GM21737 (cell line): ENCODE measurements at regions not wholly inside any gene's neighbourhood (a gene's known extent, or its start where the extent isn't known, plus 50 kb on each side); places are given as distances from the start of the nearest gene placed in this dataset.
"Not testable (repeated sequence)": the region's sequence is repeated elsewhere in the genome, so short reads cannot be mapped to it uniquely, and the experiment has no call there.

Experiments
- ATAC-seq: cut with Tn5 transposase; IDR thresholded peaks from one replicate; pipeline ENCODE4 v1.9.1; 2021; ENCODE audit warnings: mild to moderate bottlenecking, moderate library complexity; ENCODE audit not compliant: unreplicated experiment

DNA sequence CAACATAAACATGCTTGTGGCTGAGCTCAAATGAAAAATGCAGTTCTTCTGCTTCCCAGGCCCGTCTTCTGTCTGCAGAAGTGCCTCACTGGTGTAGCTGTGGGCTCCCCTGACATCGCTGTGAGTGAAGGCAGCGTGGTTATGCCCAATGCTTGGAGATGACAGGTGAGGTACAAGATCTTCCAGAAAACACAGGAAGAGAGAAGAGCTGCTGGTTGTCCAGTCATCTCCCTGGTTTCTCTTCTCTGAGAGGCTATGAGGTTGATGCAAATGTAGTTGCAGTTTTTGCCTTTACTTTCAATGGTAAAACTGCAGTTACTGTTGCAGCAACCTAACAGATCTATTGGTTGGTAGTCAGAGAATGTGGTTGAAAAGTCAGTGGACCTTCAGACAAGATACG lies 223.6 kb downstream of the GATA3 start:
- ATAC-seq, result no peak

- no peak for ATAC-seq
Observed at GRCh38 chr10:8279598-8279997, 225.1 kb downstream of the GATA3 start.

GRCh38 chr10:8280946-8281345 lies 226.5 kb downstream of the GATA3 start:
- ATAC-seq, result no peak

DNA sequence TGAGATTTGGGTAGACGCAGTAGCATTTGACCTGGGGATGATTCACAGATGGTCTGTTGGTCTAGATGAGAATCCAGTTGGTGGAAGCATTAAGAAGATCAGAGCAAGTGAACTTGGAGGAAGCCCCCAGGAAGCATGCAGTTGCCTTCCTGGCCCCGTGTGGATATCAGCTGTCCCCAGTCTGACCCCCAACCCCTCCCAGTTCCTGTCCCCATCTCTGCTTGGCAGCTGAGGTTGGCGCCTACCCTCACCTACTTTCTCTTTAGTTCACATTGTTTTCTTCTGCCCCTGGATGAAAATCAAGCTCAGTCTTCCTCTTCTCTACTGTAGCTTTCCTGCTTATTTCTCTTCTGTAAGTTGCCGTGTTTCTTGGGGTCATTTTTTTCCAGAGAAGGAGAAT lies 227.9 kb downstream of the GATA3 start:
- ATAC-seq, result no peak

DNA sequence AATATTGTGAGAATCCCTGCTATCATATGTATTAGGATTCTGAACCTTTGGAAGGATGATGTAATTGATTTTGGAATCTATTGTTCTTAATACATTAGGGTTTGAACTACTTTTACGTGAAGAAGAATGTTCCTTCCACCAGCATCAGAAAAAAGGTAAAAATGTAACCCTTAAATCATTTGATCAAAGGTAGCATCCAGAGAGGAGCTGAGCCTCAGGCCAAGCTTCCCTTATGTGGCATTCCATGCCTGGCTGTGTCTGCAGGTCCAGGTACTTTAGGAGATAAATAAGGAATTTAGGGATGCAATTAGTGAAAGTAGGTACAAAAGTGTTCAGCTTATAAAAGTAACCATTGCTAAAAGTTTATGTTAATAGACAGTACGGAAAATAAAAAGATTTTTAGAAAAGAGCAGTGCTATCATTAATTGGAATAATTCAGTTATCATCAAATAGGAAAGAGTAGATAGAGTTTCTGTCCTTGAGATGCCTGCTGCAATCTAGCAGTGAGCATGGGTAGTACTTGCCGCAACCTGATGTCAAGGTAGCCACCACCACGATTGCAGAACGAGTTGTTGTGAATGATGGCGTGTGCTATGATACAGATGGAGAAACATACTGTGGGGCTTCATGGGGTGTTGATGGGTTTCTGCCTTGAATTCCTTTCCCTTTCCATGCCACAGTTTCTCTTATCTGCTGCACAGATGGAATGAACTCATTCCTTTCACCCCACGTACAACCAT lies 228.8 kb downstream of the GATA3 start:
- ATAC-seq, result no peak

- no peak for ATAC-seq
Observed at GRCh38 chr10:8283986-8284385, 229.5 kb downstream of the GATA3 start.

- not testable (repeated sequence) for ATAC-seq
Observed at GRCh38 chr10:8285970-8286369, 231.5 kb downstream of the GATA3 start.

DNA sequence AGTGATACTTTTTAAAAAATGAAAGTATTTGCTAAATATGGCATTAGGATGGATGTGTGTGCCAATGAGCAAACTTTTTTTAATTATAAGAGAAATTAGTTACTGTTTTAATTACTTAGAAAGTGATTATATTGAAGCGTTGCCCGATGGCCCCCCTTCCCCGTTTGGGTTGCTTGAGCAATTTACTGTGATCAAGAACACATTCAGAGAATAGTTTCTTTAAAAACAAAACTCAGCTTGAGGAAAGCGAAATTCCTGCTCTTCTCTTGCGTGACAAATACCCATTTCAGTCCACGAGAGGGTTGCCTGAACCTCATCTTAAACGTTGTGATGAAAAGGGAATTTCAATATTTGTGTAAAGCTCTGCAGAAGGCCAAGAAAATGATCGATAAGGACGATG lies 234.1 kb downstream of the GATA3 start:
- no peak for ATAC-seq

DNA sequence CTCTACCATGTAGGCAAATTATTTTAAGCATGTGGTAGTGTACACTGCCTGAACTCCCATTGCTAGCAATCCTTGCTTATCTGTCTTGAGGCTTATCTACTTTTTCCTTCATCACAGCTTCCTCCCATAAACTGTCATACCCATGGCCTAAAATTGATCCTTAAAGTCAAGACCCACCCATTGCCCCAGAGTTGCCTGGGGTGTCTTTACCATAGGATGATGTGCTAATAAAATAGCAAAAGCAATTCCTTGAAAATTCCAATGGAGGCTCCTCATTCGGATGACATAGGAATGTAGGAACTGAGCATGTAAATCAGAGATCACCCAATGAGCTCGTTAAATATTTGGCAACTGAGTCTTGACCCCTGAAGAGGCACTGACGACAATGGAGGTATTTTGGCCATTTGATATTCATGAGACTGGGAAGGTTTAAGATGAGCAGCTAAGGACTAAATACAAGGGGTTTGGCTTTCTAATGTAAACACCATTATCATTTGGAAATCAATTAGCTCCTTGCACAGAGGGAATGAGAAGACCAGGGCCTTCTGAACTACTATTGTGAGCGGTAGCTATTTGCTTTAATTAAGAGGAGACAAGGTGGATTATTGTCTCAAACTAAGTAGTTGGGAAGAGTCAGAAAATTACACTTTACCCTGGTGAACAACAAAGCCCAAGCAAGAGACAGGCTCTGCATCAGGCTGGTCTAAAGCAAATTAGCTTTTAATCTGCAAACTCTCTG lies 234.9 kb downstream of the GATA3 start:
- ATAC-seq, result no peak

GRCh38 chr10:8294779-8295178 lies 240.3 kb downstream of the GATA3 start:
- ATAC-seq, result no peak

DNA sequence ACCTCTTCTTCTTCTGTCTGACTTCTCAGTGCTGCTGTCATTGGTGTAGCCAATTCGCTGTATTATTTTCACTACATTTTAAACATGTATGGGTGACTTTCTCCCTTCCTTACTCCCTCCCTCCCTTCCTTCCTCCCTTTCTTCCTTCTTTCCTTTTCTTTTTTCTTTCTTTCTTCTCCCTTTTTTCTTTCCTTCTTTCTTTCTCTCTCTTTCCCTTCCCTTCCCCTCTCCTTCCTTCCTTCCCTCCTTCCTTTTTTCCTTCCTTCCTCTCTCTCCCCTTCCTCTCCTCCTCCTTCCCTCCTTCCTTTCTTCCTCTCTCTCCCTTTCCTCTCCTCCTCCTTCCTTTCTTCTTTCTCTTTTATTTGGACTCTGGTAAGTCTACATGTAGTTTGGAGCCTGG lies 240.8 kb downstream of the GATA3 start:
- no peak for ATAC-seq

GRCh38 chr10:8296090-8296733 lies 241.7 kb downstream of the GATA3 start:
- no peak for ATAC-seq

DNA sequence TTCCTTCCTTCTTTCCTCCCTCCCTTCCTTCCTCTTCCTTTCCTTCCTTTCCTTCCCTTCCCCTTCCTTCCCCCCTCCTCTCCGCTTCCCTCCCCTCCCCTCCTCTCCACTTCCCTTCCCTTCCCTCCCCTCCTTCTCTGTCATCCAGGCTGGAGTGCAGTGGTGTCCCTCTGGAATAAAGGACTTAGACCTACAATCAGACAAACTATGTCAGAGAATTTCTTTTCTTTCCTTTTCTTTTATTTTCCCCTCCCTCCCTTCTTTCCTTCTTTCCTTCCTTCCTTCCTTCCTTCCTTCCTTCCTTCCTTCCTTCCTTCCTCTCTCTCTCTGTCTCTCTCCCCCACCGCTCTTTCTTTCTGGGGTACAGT lies 242.2 kb downstream of the GATA3 start:
- no peak for ATAC-seq

DNA sequence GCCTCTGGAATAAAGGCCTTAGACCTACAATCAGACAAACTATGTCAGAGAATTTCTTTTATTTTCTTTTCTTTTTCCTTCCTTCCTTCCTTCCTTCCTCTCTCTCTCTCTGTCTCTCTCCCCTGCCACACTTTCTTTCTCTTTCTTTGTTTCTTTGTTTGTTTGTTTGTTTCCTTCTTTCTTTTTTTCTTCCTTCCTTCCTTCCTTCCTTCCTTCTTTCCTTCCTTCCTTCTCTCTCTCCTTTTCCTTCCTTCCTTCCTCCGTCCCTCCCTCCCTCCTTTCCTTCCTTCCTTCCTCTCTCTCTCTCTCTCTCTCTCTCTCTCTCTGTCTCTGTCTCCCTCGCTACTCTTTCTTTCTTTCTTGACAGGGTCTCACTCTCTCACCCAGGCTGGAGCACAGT lies 242.6 kb downstream of the GATA3 start:
- no peak for ATAC-seq

DNA sequence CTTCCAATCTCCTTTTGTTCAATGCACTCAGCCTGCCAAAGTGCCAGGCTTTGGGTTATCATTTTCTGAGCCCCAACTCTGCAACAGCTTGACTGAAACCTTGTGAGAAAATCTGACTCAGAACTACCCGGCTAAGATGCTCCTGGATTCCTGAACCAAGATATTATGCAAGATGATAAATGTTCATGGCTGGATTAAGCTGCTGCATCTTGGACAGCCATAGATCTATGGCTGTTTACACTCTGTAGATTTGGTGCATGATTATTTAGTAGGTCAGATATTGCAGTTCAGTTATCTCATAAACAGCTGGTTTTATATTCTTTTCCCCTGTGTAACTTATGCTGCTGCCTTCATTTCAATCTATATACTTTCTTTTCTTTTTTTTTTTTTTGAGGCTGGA lies 243.5 kb downstream of the GATA3 start:
- ATAC-seq, result no peak

GRCh38 chr10:8298896-8299570 lies 244.5 kb downstream of the GATA3 start:
- no peak for ATAC-seq

GRCh38 chr10:8300925-8301324 lies 246.4 kb downstream of the GATA3 start:
- no peak for ATAC-seq

DNA sequence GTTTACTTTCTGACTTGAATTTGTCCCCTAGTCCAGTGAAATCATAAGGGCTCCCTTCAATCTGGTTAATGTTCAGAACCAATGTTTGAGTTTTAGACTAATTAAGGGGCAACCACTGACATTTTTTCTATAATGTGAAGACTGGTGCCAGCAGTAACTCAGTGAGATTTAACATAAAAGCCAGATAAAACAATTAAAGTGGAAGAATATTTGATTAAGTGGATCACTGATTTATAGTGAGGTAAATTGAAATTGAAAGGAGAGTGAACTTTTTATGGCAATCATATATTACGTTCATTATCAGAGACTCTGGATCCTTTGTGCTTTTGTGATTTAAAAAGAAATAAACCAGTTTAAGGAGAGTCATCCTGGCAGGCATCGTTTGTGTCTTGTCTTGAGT lies 246.8 kb downstream of the GATA3 start:
- no peak for ATAC-seq

DNA sequence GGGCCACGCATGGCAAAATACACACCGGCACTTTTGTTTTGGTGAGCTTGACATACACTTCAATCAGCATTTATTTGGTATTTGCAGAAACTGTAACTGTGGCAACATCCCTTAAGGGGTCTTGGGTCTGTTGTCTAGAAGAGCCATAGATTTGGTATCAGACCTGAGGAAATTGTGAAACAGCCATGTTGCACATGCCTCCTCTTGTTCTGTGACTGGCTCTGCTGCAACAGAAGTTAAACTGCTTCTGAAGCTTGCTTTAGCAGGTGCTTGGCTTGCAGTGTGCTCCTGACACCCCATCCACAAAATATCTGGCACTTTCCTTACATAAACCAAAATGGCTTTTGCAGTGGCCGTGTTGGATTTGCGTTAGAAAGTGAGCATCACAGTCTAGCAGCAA lies 247.3 kb downstream of the GATA3 start:
- no peak for ATAC-seq

GRCh38 chr10:8302565-8302964 lies 248.1 kb downstream of the GATA3 start:
- ATAC-seq, result no peak

DNA sequence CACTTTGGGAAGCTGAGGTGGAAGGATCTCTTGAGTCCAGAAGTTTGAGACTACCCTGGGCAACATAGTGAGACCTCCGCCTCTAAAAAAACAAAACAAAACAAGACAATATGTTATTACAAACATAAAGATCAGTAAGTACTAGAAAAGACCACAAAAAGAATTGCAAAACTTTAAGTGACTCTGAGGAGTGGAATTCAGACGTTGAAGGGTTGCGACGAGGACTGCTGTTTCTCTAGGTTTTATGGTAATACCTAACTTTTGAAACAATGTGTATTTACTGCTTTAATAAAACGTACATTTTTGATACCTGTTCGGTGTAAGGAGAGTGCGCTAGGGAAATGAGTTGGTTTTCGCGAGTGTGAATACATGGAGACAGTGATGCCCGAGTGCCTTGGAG lies 250.4 kb downstream of the GATA3 start:
- ATAC-seq, result no peak
